ENCODE measurements at regions not wholly inside any gene's neighbourhood (a gene's known extent, or its start where the extent isn't known, plus 50 kb on each side); places are given as distances from the start of the nearest gene placed in this dataset.

- DNase-seq (ENCODE audit: low read depth in 1 of 2, low spot score in 1 of 2), result no peak
Observed at GRCh38 chr4:17336986-17337385, 174.9 kb downstream of the QDPR start.

- DNase-seq (ENCODE audit: low read depth in 1 of 2, low spot score in 1 of 2), result peak; percentile 28 to 56
Observed at GRCh38 chr4:17336524-17336961, 175.3 kb downstream of the QDPR start.

GRCh38 chr4:17336069-17336468 lies 175.8 kb downstream of the QDPR start:
- no peak for DNase-seq (ENCODE audit: low read depth in 1 of 2, low spot score in 1 of 2)

GRCh38 chr4:17335371-17335770 lies 176.5 kb downstream of the QDPR start:
- no peak for DNase-seq (ENCODE audit: low read depth in 1 of 2, low spot score in 1 of 2)

GRCh38 chr4:17332478-17332877 lies 179.4 kb downstream of the QDPR start:
- no peak for DNase-seq (ENCODE audit: low read depth in 1 of 2, low spot score in 1 of 2)

GRCh38 chr4:17329046-17329445 lies 182.8 kb downstream of the QDPR start:
- no peak for DNase-seq (ENCODE audit: low read depth in 1 of 2, low spot score in 1 of 2)

- no peak for DNase-seq (ENCODE audit: low read depth in 1 of 2, low spot score in 1 of 2)
Observed at GRCh38 chr4:17328141-17328815, 183.6 kb downstream of the QDPR start.

GRCh38 chr4:17327591-17327990 lies 184.3 kb downstream of the QDPR start:
- no peak for DNase-seq (ENCODE audit: low read depth in 1 of 2, low spot score in 1 of 2)

GRCh38 chr4:17326756-17327155 lies 185.1 kb downstream of the QDPR start:
- no peak for DNase-seq (ENCODE audit: low read depth in 1 of 2, low spot score in 1 of 2)

GRCh38 chr4:17325098-17325497 lies 186.8 kb downstream of the QDPR start:
- no peak for DNase-seq (ENCODE audit: low read depth in 1 of 2, low spot score in 1 of 2)

- no peak for DNase-seq (ENCODE audit: low read depth in 1 of 2, low spot score in 1 of 2)
Observed at GRCh38 chr4:17324386-17324830, 187.5 kb downstream of the QDPR start.

- DNase-seq (ENCODE audit: low read depth in 1 of 2, low spot score in 1 of 2), result no peak
Observed at GRCh38 chr4:17323554-17324385, 188.1 kb downstream of the QDPR start.

GRCh38 chr4:17322514-17322913 lies 189.4 kb downstream of the QDPR start:
- DNase-seq (ENCODE audit: low read depth in 1 of 2, low spot score in 1 of 2), result no peak

GRCh38 chr4:17320046-17320445 lies 191.8 kb downstream of the QDPR start:
- no peak for DNase-seq (ENCODE audit: low read depth in 1 of 2, low spot score in 1 of 2)

GRCh38 chr4:17317526-17317925 lies 194.4 kb downstream of the QDPR start:
- no peak for DNase-seq (ENCODE audit: low read depth in 1 of 2, low spot score in 1 of 2)

- no peak for DNase-seq (ENCODE audit: low read depth in 1 of 2, low spot score in 1 of 2)
Observed at GRCh38 chr4:17316566-17316965, 195.3 kb downstream of the QDPR start.

- DNase-seq (ENCODE audit: low read depth in 1 of 2, low spot score in 1 of 2), result no peak
Observed at GRCh38 chr4:17315459-17315858, 196.4 kb downstream of the QDPR start.

- DNase-seq (ENCODE audit: low read depth in 1 of 2, low spot score in 1 of 2), result no peak
Observed at GRCh38 chr4:17313194-17313593, 198.7 kb downstream of the QDPR start.

- DNase-seq (ENCODE audit: low read depth in 1 of 2, low spot score in 1 of 2), result no peak
Observed at GRCh38 chr4:17310269-17310652, 201.6 kb downstream of the QDPR start.

GRCh38 chr4:17309567-17310268 lies 202.2 kb downstream of the QDPR start:
- no peak for DNase-seq (ENCODE audit: low read depth in 1 of 2, low spot score in 1 of 2)

GRCh38 chr4:17301869-17302268 lies 210.0 kb downstream of the QDPR start:
- DNase-seq (ENCODE audit: low read depth in 1 of 2, low spot score in 1 of 2), result no peak

- no peak for DNase-seq (ENCODE audit: low read depth in 1 of 2, low spot score in 1 of 2)
Observed at GRCh38 chr4:17301266-17301665, 210.6 kb downstream of the QDPR start.
